ENCODE measurements at regions not wholly inside any gene's neighbourhood (a gene's known extent, or its start where the extent isn't known, plus 50 kb on each side); places are given as distances from the start of the nearest gene placed in this dataset.

DNA sequence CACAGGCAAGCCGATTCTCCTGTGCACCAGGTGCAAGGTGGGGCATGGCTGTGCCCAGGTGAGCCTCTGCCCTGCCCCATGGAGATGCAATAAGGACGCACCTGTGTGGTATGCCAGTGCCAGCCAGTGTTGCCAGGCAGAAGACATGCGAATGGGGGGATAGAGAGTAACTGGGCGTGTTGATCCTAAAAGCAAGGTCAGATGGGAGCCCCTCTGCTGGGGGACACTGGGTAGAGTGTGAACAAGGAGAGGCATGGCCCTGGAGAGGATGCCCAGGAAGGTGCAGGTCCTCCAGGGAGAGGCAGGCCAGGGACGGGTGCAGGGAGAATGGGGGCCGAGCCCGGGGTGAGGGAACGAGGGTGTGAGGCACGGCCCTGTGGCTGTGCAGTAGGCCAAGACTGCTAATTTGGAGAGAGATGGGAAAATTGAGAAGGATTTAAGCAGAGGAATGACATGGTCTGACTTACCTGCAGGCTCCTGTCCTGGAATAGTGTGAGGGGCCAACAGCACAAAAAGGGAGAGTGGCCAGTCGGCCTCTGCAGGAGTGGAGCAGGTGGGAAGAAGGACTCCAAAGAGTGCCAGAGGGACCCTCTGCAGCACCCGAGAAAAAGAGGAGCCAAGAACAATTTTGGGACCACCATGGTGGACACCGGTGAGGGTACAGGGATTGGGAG is 690.4 kb upstream of the HS6ST1 start:
- TF ChIP-seq, protein P1, sequence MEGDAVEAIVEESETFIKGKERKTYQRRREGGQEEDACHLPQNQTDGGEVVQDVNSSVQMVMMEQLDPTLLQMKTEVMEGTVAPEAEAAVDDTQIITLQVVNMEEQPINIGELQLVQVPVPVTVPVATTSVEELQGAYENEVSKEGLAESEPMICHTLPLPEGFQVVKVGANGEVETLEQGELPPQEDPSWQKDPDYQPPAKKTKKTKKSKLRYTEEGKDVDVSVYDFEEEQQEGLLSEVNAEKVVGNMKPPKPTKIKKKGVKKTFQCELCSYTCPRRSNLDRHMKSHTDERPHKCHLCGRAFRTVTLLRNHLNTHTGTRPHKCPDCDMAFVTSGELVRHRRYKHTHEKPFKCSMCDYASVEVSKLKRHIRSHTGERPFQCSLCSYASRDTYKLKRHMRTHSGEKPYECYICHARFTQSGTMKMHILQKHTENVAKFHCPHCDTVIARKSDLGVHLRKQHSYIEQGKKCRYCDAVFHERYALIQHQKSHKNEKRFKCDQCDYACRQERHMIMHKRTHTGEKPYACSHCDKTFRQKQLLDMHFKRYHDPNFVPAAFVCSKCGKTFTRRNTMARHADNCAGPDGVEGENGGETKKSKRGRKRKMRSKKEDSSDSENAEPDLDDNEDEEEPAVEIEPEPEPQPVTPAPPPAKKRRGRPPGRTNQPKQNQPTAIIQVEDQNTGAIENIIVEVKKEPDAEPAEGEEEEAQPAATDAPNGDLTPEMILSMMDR (IDR thresholded peaks at IDR 0.05) = no peak
- TF ChIP-seq POLR2A (IDR thresholded peaks at IDR 0.05) = no peak
- TF ChIP-seq EP300 (IDR thresholded peaks at IDR 0.05) = no peak
